Panc1 (cell line): ENCODE measurements at regions not wholly inside any gene's neighbourhood (a gene's known extent, or its start where the extent isn't known, plus 50 kb on each side); places are given as distances from the start of the nearest gene placed in this dataset.

Source experiments
- POLR2AphosphoS5 ChIP-seq: IDR thresholded peaks from 2 replicates; pipeline ENCODE4 v1.6.1; 2012; ENCODE audit warnings: mild to moderate bottlenecking, low read depth, low read length, moderate library complexity
- TF ChIP-seq, protein P1 (sequence below): fragments of 450-650 bp; IDR thresholded peaks from 2 replicates; pipeline ENCODE4 v1.5.1; 2017; ENCODE audit warnings: mild to moderate bottlenecking

DNA sequence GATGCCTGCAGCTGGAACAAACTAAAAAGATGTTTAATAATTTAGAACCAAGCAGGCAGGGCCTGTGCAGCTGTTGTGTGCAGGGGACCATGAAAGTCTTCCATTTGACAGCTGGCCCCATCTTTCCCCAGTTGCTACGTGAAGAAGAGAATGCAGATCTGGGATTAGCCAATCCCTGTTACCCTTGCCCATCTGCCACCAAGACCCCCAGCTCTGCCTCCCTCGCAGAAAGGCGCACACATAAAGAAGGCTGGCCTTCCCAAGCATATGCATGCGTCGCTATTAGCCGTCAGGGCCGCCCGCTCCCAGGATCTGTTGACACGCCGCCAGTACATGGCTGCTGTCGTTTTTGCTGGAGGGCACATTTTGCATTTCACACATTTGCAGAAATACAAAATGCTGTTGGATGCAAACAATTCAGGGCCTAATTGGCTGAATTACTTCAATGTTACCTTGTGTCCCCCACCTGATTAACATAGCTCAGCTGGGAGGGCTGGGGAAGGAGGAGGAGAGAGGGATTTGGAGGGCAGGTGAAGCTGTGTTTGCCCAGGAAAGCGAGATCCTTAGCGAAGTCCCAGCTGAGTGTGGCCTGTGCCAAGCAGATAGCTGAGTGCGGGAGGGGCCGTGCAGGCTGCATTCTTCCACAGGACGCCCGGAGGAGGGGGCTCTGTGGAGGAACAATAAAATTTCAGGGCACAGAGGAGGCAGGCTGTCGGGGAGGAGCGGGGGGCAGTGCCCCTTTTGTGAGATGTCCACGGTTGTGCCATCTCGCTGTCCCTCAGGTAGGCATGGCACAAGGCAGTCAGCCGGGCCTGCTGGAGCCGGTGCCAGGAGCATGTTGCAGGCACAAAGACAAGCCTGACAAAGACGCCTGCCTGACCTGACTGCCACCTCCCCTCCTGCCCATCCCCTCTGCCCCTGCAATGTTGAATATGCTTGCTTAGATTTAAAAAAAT, 443.0 kb upstream of the MKI67 start:
- TF ChIP-seq, protein P1, sequence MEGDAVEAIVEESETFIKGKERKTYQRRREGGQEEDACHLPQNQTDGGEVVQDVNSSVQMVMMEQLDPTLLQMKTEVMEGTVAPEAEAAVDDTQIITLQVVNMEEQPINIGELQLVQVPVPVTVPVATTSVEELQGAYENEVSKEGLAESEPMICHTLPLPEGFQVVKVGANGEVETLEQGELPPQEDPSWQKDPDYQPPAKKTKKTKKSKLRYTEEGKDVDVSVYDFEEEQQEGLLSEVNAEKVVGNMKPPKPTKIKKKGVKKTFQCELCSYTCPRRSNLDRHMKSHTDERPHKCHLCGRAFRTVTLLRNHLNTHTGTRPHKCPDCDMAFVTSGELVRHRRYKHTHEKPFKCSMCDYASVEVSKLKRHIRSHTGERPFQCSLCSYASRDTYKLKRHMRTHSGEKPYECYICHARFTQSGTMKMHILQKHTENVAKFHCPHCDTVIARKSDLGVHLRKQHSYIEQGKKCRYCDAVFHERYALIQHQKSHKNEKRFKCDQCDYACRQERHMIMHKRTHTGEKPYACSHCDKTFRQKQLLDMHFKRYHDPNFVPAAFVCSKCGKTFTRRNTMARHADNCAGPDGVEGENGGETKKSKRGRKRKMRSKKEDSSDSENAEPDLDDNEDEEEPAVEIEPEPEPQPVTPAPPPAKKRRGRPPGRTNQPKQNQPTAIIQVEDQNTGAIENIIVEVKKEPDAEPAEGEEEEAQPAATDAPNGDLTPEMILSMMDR = no peak
- TF ChIP-seq POLR2AphosphoS5 = no peak
